Keratinocyte (primary cell): ENCODE measurements at regions not wholly inside any gene's neighbourhood (a gene's known extent, or its start where the extent isn't known, plus 50 kb on each side); places are given as distances from the start of the nearest gene placed in this dataset.
A peak's percentile ranks its signal among the peaks of the same experiment; 100 is the strongest.

Experiments
- DNase-seq: peaks from one replicate; pipeline ENCODE4 v3.0.0-alpha.2; 2011; ENCODE audit warnings: low read depth, missing footprints, low spot score
- FAIRE-seq: peaks from 2 replicates; lab custom pipeline; 2011; peaks lifted over from hg19 to GRCh38; lab: Jason Lieb, UNC
- H2AFZ ChIP-seq: 2 replicates; pipeline ENCODE4 v1.6.0; 2012; ENCODE audit warnings: low read length, control low read depth, inconsistent platforms; ENCODE audit not compliant: control insufficient read depth
- H3K27ac ChIP-seq: 2 replicates; pipeline ENCODE4 v1.5.1; 2011; ENCODE audit warnings: low read length; ENCODE audit not compliant: control insufficient read depth, insufficient read depth
- H3K27me3 ChIP-seq: 3 replicates; pipeline ENCODE4 v1.6.0; 2011; ENCODE audit warnings: low read length; ENCODE audit not compliant: control insufficient read depth, insufficient read depth; ENCODE audit errors: extremely low read depth
- H3K36me3 ChIP-seq, 2 experiments: 2 replicates in 1 of 2; 3 replicates in 1 of 2; pipeline ENCODE4 v1.5.1; 2011; ENCODE audit warnings: low read length in 2 of 2, mild to moderate bottlenecking in 1 of 2; ENCODE audit not compliant: control insufficient read depth in 2 of 2, insufficient read depth in 2 of 2; ENCODE audit errors: extremely low read depth in 1 of 2
- H3K4me1 ChIP-seq: 3 replicates; pipeline ENCODE4 v1.5.1; 2011; ENCODE audit warnings: low read length; ENCODE audit not compliant: control insufficient read depth, insufficient read depth; ENCODE audit errors: extremely low read depth
- H3K4me2 ChIP-seq: 3 replicates; pipeline ENCODE4 v1.6.0; 2011; ENCODE audit warnings: low read depth, low read length; ENCODE audit not compliant: control insufficient read depth, insufficient read depth; ENCODE audit errors: extremely low read depth
- H3K4me3 ChIP-seq, 3 experiments: fragments of 200-600 bp in 1 of 3; sonication (generic) in 1 of 3; 2 replicates in 2 of 3; 3 replicates in 1 of 3; pipeline ENCODE4 v1.5.1; 2011 to 2016; ENCODE audit warnings: low read length in 3 of 3, mild to moderate bottlenecking in 3 of 3, control low read depth in 2 of 3, inconsistent platforms in 1 of 3, low read depth in 1 of 3, mixed read lengths in 1 of 3, mixed run types in 1 of 3, moderate library complexity in 1 of 3; ENCODE audit not compliant: control insufficient read depth in 2 of 3, insufficient read depth in 2 of 3; ENCODE audit errors: extremely low read depth in 1 of 3
- H3K79me2 ChIP-seq: 2 replicates; pipeline ENCODE4 v1.6.0; 2012; ENCODE audit warnings: low read length; ENCODE audit not compliant: control insufficient read depth, insufficient read depth
- H3K9ac ChIP-seq: 3 replicates; pipeline ENCODE4 v1.6.0; 2011; ENCODE audit warnings: low read length; ENCODE audit not compliant: control insufficient read depth, insufficient read depth; ENCODE audit errors: extremely low read depth
- H3K9me1 ChIP-seq: 3 replicates; pipeline ENCODE4 v1.6.0; 2011; ENCODE audit warnings: low read length; ENCODE audit not compliant: control insufficient read depth, insufficient read depth; ENCODE audit errors: extremely low read depth
- H3K9me3 ChIP-seq: 2 replicates; pipeline ENCODE4 v1.5.1; 2012; ENCODE audit warnings: low read depth, low read length; ENCODE audit not compliant: control insufficient read depth
- H4K20me1 ChIP-seq: 3 replicates; pipeline ENCODE4 v1.6.0; 2011; ENCODE audit warnings: low read length; ENCODE audit not compliant: control insufficient read depth, insufficient read depth; ENCODE audit errors: extremely low read depth
- CTCF ChIP-seq, 3 experiments: IDR thresholded peaks in 1 of 3; conservative IDR thresholded peaks in 1 of 3; optimal IDR thresholded peaks in 1 of 3; 2 replicates in 2 of 3; 3 replicates in 1 of 3; pipeline versions ENCODE3 to v1.5.1; 2011; ENCODE audit warnings: low read length in 3 of 3, mild to moderate bottlenecking in 3 of 3, moderate library complexity in 2 of 3, control low read depth in 1 of 3, inconsistent platforms in 1 of 3; ENCODE audit not compliant: insufficient read depth in 2 of 3; ENCODE audit errors: extremely low read depth in 1 of 3
- EZH2 ChIP-seq: IDR thresholded peaks from one replicate; pipeline ENCODE4 v1.6.1; 2012; ENCODE audit warnings: inconsistent platforms, mild to moderate bottlenecking, low read length, moderate library complexity
- dilution Hi-C: fragments of 300-500 bp; cut with MboI; formaldehyde crosslinking; loops from one replicate; pipeline ENCODE4 v1.7.0; 2020; ENCODE audit warnings: low sequenced_read_pairs; ENCODE audit not compliant: extremely low pct_ligation_motif_present

- TF ChIP-seq EZH2 (no peak), CTCF (optimal IDR thresholded peaks at IDR 0.05 in 1 of 3, IDR thresholded peaks at IDR 0.05 in 1 of 3, conservative IDR thresholded peaks at IDR 0.05 in 1 of 3; ENCODE audit: extremely low read depth in 1 of 3, insufficient read depth in 2 of 3, low read length in 3 of 3) (no peak)
- Histone ChIP-seq H4K20me1 (no peaks in the 10 kb centered on the region), H3K4me2 (no peak overlapping the region), H2AFZ (no peak overlapping the region), H3K4me3 (no peak overlapping the region), H3K36me3 (no peaks in the 10 kb centered on the region), H3K9me3 (no peaks in the 10 kb centered on the region), H3K27me3 (peaks cover 6% of the 10 kb centered on the region), H3K79me2 (no peaks in the 10 kb centered on the region), H3K4me1 (no peaks in the 10 kb centered on the region), H3K27ac (no peak overlapping the region), H3K9ac (no peak overlapping the region), H3K9me1 (no peaks in the 10 kb centered on the region)
- FAIRE-seq (no peak), DNase-seq (no peak)
- dilution Hi-C loops: no loop called here
Measured at GRCh38 chr2:133957724-133958480, 296.0 kb upstream of the MGAT5 start.

DNA sequence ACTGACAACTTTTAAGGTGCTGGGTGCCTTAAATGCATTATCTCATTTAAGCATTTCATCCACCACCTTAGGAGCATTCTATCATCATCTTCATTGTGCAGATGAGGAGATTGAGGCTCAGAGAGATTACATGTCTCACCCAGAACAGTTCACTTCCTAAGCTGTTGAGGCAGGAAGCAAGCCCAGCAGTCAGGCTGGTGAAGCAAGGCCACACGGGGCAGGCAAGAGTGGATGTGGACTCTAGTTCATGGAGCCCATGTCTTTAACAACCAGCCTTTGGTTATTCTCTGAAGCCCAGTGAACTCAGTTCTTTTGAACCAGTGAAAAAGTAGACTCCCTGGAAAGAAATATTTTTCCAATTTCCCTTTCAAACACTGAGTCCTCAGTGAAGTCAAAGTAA is 294.8 kb upstream of the MGAT5 start:
- Histone ChIP-seq H3K9me1 (no peaks in the 10 kb centered on the region), H3K79me2 (no peaks in the 10 kb centered on the region), H3K4me3 (no peak overlapping the region), H3K9ac (no peak overlapping the region), H3K27ac (no peak overlapping the region), H3K27me3 (no peaks in the 10 kb centered on the region), H2AFZ (no peak overlapping the region), H3K4me2 (no peak overlapping the region), H4K20me1 (no peaks in the 10 kb centered on the region), H3K9me3 (no peaks in the 10 kb centered on the region), H3K4me1 (no peaks in the 10 kb centered on the region), H3K36me3 (no peaks in the 10 kb centered on the region)
- FAIRE-seq (no peak), DNase-seq (no peak)
- dilution Hi-C loops: no loop called here
- peak in 2 of 3 experiments; percentile 26 to 27 for TF ChIP-seq CTCF (optimal IDR thresholded peaks at IDR 0.05 in 1 of 3, IDR thresholded peaks at IDR 0.05 in 1 of 3, conservative IDR thresholded peaks at IDR 0.05 in 1 of 3; ENCODE audit: extremely low read depth in 1 of 3, insufficient read depth in 2 of 3, low read length in 3 of 3)
- TF ChIP-seq EZH2: no peak
